SU-DHL-6 (cell line): ENCODE measurements at regions not wholly inside any gene's neighbourhood (a gene's known extent, or its start where the extent isn't known, plus 50 kb on each side); places are given as distances from the start of the nearest gene placed in this dataset.

ENCODE experiments used
- H2AFZ ChIP-seq: fragments of 200-600 bp; sonication (generic); 2 replicates; pipeline ENCODE4 v1.6.1; 2014; ENCODE audit warnings: low read depth, mild to moderate bottlenecking, moderate library complexity, mixed read lengths, antibody characterized with exemption, low read length; ENCODE audit not compliant: severe bottlenecking
- H3F3A ChIP-seq: fragments of 200-600 bp; shearing (Covaris generic); 2 replicates; pipeline ENCODE4 v1.6.0; 2016; ENCODE audit warnings: antibody characterized with exemption, mild to moderate bottlenecking; ENCODE audit not compliant: insufficient read depth
- H3K27ac ChIP-seq: fragments of 200-600 bp; sonication (generic); 2 replicates; pipeline ENCODE4 v1.5.1; 2016; ENCODE audit warnings: low read depth, mild to moderate bottlenecking, low read length, moderate library complexity, mixed read lengths
- H3K27me3 ChIP-seq: fragments of 200-600 bp; sonication (generic), shearing (Covaris generic); 2 replicates; pipeline ENCODE4 v1.6.0; 2014; ENCODE audit warnings: mild to moderate bottlenecking, low read length
- H3K36me3 ChIP-seq: fragments of 200-600 bp; sonication (generic); 2 replicates; pipeline ENCODE4 v1.6.1; 2014; ENCODE audit warnings: mild to moderate bottlenecking, low read length, mixed read lengths
- H3K4me2 ChIP-seq: fragments of 300-600, 200-600 bp; shearing (Covaris generic), sonication (generic); 2 replicates; pipeline ENCODE4 v1.6.0; 2014; ENCODE audit warnings: low read length, low read depth, mild to moderate bottlenecking; ENCODE audit not compliant: poor library complexity, severe bottlenecking
- H3K4me3 ChIP-seq: fragments of 200-600 bp; sonication (generic); 2 replicates; pipeline ENCODE4 v1.5.1; 2014; ENCODE audit warnings: antibody characterized with exemption, low read length, mild to moderate bottlenecking, mixed read lengths; ENCODE audit not compliant: insufficient read depth, poor library complexity, severe bottlenecking
- H3K79me2 ChIP-seq: fragments of 200-600 bp; sonication (generic); 2 replicates; pipeline ENCODE4 v1.6.1; 2014; ENCODE audit warnings: mild to moderate bottlenecking, low read length, moderate library complexity; ENCODE audit not compliant: insufficient read depth
- H3K9ac ChIP-seq: fragments of 200-600 bp; sonication (generic); 2 replicates; pipeline ENCODE4 v1.7.0; 2014; ENCODE audit warnings: mild to moderate bottlenecking, low read length
- H3K9me2 ChIP-seq: fragments of 200-600 bp; sonication (generic); replicated peaks from 2 replicates; pipeline ENCODE4 v1.6.1; 2014; ENCODE audit warnings: low read length; ENCODE audit not compliant: insufficient read depth
- H3K9me3 ChIP-seq: fragments of 200-600 bp; sonication (generic); 2 replicates; pipeline ENCODE4 v1.6.1; 2014; ENCODE audit warnings: low read length, mixed read lengths; ENCODE audit not compliant: insufficient read depth
- H4K20me1 ChIP-seq: fragments of 200-600 bp; sonication (generic); 2 replicates; pipeline ENCODE4 v1.6.1; 2014; ENCODE audit warnings: low read depth, mild to moderate bottlenecking, antibody characterized with exemption, low read length, moderate library complexity, mixed read lengths
- EZH2phosphoT487 ChIP-seq: fragments of 200-600 bp; sonication (generic), shearing (Covaris generic); conservative IDR thresholded peaks from 2 replicates; pipeline ENCODE4 v1.6.1; 2018; ENCODE audit warnings: mild to moderate bottlenecking, antibody characterized with exemption, low read length, moderate library complexity, mixed read lengths
- TF ChIP-seq, protein P1 (sequence below): fragments of 200-600 bp; sonication (generic); IDR thresholded peaks from one replicate; pipeline ENCODE4 v1.5.1; 2017; ENCODE audit warnings: antibody characterized with exemption, mild to moderate bottlenecking, low read length, moderate library complexity; ENCODE audit not compliant: insufficient read depth, poor library complexity, severe bottlenecking

- Histone ChIP-seq H3K27me3 (no peaks in the 10 kb centered on the region), H3K4me2 (no peak overlapping the region), H3K4me3 (no peak overlapping the region)
These were observed 60.7 kb upstream of the NXF3 start for GRCh38 chrX:103153661-103154060.

DNA sequence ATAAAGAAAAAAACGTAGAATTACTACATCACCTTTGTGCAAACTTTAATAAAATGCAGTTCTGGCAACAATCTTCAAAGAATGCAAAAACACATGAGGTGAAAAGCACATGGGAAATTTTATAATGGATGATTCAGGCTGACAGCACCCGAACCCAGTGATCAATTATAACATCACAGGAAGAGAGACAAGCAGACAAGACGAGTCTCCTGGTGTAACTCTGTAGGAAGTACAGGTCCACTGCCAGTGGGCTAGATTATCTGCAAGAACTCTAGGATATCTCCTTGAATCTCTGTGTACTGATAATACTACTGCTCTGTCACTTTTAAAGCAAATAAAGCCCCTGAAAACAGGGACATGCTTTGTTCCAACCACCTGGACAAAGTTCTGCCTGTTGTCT is 58.9 kb upstream of the NXF3 start:
- Histone ChIP-seq H3K27me3 (no peaks in the 10 kb centered on the region), H4K20me1 (no peaks in the 10 kb centered on the region), H3K79me2 (no peaks in the 10 kb centered on the region), H2AFZ (no peak overlapping the region), H3K36me3 (no peaks in the 10 kb centered on the region), H3K9me2 (no peaks in the 10 kb centered on the region), H3K9me3 (no peaks in the 10 kb centered on the region), H3F3A (no peaks in the 10 kb centered on the region), H3K27ac (no peak overlapping the region), H3K4me3 (no peak overlapping the region), H3K9ac (no peak overlapping the region), H3K4me2 (no peak overlapping the region)
- TF ChIP-seq EZH2phosphoT487, result no peak
- TF ChIP-seq, protein P1, sequence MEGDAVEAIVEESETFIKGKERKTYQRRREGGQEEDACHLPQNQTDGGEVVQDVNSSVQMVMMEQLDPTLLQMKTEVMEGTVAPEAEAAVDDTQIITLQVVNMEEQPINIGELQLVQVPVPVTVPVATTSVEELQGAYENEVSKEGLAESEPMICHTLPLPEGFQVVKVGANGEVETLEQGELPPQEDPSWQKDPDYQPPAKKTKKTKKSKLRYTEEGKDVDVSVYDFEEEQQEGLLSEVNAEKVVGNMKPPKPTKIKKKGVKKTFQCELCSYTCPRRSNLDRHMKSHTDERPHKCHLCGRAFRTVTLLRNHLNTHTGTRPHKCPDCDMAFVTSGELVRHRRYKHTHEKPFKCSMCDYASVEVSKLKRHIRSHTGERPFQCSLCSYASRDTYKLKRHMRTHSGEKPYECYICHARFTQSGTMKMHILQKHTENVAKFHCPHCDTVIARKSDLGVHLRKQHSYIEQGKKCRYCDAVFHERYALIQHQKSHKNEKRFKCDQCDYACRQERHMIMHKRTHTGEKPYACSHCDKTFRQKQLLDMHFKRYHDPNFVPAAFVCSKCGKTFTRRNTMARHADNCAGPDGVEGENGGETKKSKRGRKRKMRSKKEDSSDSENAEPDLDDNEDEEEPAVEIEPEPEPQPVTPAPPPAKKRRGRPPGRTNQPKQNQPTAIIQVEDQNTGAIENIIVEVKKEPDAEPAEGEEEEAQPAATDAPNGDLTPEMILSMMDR, result no peak

More at GRCh38 chrX:103153661-103154060, 60.7 kb upstream of the NXF3 start:
- Histone ChIP-seq H3K9ac (no peak overlapping the region), H3K27ac (no peak overlapping the region), H3K9me3 (no peaks in the 10 kb centered on the region), H2AFZ (no peak overlapping the region), H3K9me2 (no peaks in the 10 kb centered on the region), H3K79me2 (no peaks in the 10 kb centered on the region), H3K36me3 (no peaks in the 10 kb centered on the region), H4K20me1 (no peaks in the 10 kb centered on the region), H3F3A (no peaks in the 10 kb centered on the region)
- TF ChIP-seq EZH2phosphoT487, result no peak
- TF ChIP-seq, protein P1, result no peak

- H3K36me3 ChIP-seq, result no peaks in the 10 kb centered on the region
- H3K79me2 ChIP-seq, result no peaks in the 10 kb centered on the region
- TF ChIP-seq, protein P1, result no peak
- TF ChIP-seq EZH2phosphoT487, result no peak
- H3K27me3 ChIP-seq, result no peaks in the 10 kb centered on the region
- H3K27ac ChIP-seq, result no peak overlapping the region
- H4K20me1 ChIP-seq, result no peaks in the 10 kb centered on the region
- H3K4me3 ChIP-seq, result no peak overlapping the region
- no peaks in the 10 kb centered on the region for H3K9me3 ChIP-seq
- H3K4me2 ChIP-seq, result no peak overlapping the region
- no peak overlapping the region for H2AFZ ChIP-seq
- no peak overlapping the region for H3K9ac ChIP-seq
- H3K9me2 ChIP-seq, result no peaks in the 10 kb centered on the region
- no peaks in the 10 kb centered on the region for H3F3A ChIP-seq
These were observed 56.7 kb upstream of the NXF3 start for GRCh38 chrX:103149652-103150051.

GRCh38 chrX:103148075-103148474 is 55.1 kb upstream of the NXF3 start:
- Histone ChIP-seq H3K9ac (no peak overlapping the region), H3K79me2 (no peaks in the 10 kb centered on the region), H3K9me2 (no peaks in the 10 kb centered on the region), H3K27me3 (no peaks in the 10 kb centered on the region), H3K36me3 (no peaks in the 10 kb centered on the region), H3K9me3 (no peaks in the 10 kb centered on the region), H3K4me3 (no peak overlapping the region), H3K27ac (no peak overlapping the region), H2AFZ (no peak overlapping the region), H3F3A (no peaks in the 10 kb centered on the region), H3K4me2 (no peak overlapping the region), H4K20me1 (no peaks in the 10 kb centered on the region)
- no peak for TF ChIP-seq EZH2phosphoT487
- TF ChIP-seq, protein P1, result no peak
